ENCODE measurements at regions not wholly inside any gene's neighbourhood (a gene's known extent, or its start where the extent isn't known, plus 50 kb on each side); places are given as distances from the start of the nearest gene placed in this dataset.

- peak overlapping the region; percentile 27 for H3K27ac Mint-ChIP-seq (ENCODE audit: unreplicated experiment)
- H3K27me3 Mint-ChIP-seq (ENCODE audit: unreplicated experiment) = no peaks in the 10 kb centered on the region
- H3K4me1 Mint-ChIP-seq (ENCODE audit: unreplicated experiment) = peaks cover 24% of the 10 kb centered on the region
- H3K36me3 Mint-ChIP-seq (ENCODE audit: unreplicated experiment) = no peaks in the 10 kb centered on the region
- TF ChIP-seq CTCF (IDR thresholded peaks at IDR 0.05) = no peak
- no peak for DNase-seq (ENCODE audit: extremely low spot score, unreplicated experiment)
- no peaks in the 10 kb centered on the region for H3K9me3 Mint-ChIP-seq (ENCODE audit: unreplicated experiment)
- no peak overlapping the region for H3K4me3 Mint-ChIP-seq (ENCODE audit: unreplicated experiment)
Measured at GRCh38 chr1:235049217-235049616, 79.4 kb downstream of the TOMM20 start.

- Mint-ChIP-seq H3K36me3 (ENCODE audit: unreplicated experiment) (no peaks in the 10 kb centered on the region), H3K4me3 (ENCODE audit: unreplicated experiment) (no peak overlapping the region), H3K27ac (ENCODE audit: unreplicated experiment) (peak overlapping the region; percentile 90), H3K27me3 (ENCODE audit: unreplicated experiment) (no peaks in the 10 kb centered on the region), H3K4me1 (ENCODE audit: unreplicated experiment) (peaks cover 24% of the 10 kb centered on the region), H3K9me3 (ENCODE audit: unreplicated experiment) (no peaks in the 10 kb centered on the region)
- DNase-seq (ENCODE audit: extremely low spot score, unreplicated experiment) = no peak
- no peak for TF ChIP-seq CTCF (IDR thresholded peaks at IDR 0.05)
Measured at GRCh38 chr1:235047331-235047871, 81.2 kb downstream of the TOMM20 start.

DNA sequence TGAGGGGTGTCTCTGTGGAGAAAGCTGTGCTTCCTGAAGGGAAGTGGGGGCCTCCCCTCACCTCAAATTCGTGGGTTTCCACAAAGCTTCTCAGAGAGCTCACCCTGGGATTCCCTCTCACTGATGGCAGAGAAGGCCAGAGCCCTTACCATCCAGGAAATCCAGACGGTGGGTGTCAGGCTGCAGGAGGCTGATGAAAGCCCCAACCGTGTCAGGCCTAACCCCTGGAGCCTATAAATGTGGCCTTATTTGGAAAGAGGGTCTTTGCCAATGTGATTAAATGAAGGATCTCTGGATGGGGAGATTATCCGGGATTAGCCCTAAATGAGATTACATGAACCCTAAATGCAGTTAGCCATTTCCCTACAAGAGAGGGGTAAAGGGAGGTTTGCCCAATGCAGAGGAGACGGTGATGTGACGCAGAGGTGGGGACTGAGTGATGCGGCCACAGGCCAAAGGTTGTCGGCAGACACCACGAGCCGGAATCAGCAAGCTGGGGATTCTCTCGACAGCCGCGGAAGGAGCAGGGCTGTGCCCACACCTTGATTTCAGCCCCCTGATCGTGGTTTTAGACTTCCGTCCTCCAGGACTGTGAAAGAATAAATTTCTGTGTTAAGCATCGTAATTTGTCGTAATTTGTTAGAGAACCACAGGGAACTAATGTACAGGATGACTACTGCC, 82.6 kb downstream of the TOMM20 start:
- no peaks in the 10 kb centered on the region for H3K36me3 Mint-ChIP-seq (ENCODE audit: unreplicated experiment)
- TF ChIP-seq CTCF (IDR thresholded peaks at IDR 0.05) = no peak
- H3K27me3 Mint-ChIP-seq (ENCODE audit: unreplicated experiment) = no peaks in the 10 kb centered on the region
- no peak overlapping the region for H3K27ac Mint-ChIP-seq (ENCODE audit: unreplicated experiment)
- H3K9me3 Mint-ChIP-seq (ENCODE audit: unreplicated experiment) = no peaks in the 10 kb centered on the region
- H3K4me3 Mint-ChIP-seq (ENCODE audit: unreplicated experiment) = no peak overlapping the region
- DNase-seq (ENCODE audit: extremely low spot score, unreplicated experiment) = no peak
- peaks cover 21% of the 10 kb centered on the region for H3K4me1 Mint-ChIP-seq (ENCODE audit: unreplicated experiment)

DNA sequence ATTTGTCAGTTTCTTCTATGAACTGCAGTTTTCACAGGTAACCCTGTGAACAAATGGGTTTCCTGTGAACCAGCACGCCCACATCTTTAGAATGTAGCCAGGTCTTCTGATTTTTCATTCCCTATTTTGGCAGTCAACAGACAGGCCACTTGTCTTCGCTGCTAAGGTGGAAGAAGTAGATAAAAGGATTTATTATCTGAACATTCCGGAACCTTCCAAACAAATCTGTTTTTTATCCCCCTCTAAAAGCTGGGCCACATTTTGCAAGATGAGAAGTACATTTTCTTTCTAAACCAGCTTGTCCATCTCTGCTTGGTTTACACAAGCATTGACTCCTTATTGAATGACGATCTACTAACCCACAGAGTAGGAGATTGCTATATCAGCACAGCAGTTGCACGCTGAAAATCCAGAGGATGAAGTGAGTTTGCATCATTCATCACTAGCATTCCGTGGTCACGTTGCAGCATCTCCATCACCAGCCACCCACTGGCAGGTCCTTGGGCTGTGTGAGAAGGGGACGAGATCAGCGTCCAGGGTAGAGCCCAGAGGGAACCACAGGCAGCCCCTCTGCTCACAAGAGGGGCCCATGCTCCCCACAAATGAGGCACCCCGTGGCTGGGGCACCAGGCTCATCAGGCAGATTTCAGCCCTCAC, 83.5 kb downstream of the TOMM20 start:
- DNase-seq (ENCODE audit: extremely low spot score, unreplicated experiment) = no peak

More for the DNA sequence above, 83.5 kb downstream of the TOMM20 start:
- Mint-ChIP-seq H3K27me3 (ENCODE audit: unreplicated experiment) (no peaks in the 10 kb centered on the region), H3K9me3 (ENCODE audit: unreplicated experiment) (no peaks in the 10 kb centered on the region), H3K36me3 (ENCODE audit: unreplicated experiment) (peaks cover 3% of the 10 kb centered on the region), H3K27ac (ENCODE audit: unreplicated experiment) (no peak overlapping the region), H3K4me1 (ENCODE audit: unreplicated experiment) (peaks cover 21% of the 10 kb centered on the region), H3K4me3 (ENCODE audit: unreplicated experiment) (no peak overlapping the region)
- no peak for TF ChIP-seq CTCF (IDR thresholded peaks at IDR 0.05)

Measured in osteocyte (in vitro differentiated cells).